Middle frontal gyrus (tissue), 1 donor: ENCODE measurements at regions not wholly inside any gene's neighbourhood (a gene's known extent, or its start where the extent isn't known, plus 50 kb on each side); places are given as distances from the start of the nearest gene placed in this dataset.

Experiments used
- DNase-seq: peaks from one replicate; pipeline ENCODE4 v3.0.0-alpha.2; 2015; ENCODE audit warnings: low spot score; ENCODE audit errors: extremely low spot score

- DNase-seq: no peak
Observed at GRCh38 chr4:117324851-117325491, 239.6 kb upstream of the TRAM1L1 start.

DNA sequence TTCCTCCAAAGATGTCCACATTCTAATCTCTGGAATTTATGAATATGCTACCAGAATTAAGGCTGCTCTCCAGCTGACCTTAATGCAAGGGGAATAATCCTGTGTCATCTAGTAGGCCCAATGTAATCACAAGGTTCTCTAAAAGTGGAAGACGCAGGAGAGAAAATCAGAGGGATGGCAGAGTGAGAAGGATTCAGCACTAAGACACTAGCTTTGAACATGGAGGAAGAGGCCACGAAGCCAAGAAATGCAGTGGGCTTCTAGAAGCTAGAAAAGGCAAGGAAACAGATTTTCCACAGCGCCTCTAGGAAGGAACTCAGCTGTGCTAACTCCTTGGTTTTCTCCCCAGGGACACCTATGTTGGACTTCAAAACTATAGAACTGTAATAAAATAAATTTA lies 240.7 kb upstream of the TRAM1L1 start:
- DNase-seq: no peak

GRCh38 chr4:117327491-117327890 lies 242.1 kb upstream of the TRAM1L1 start:
- DNase-seq: no peak

DNA sequence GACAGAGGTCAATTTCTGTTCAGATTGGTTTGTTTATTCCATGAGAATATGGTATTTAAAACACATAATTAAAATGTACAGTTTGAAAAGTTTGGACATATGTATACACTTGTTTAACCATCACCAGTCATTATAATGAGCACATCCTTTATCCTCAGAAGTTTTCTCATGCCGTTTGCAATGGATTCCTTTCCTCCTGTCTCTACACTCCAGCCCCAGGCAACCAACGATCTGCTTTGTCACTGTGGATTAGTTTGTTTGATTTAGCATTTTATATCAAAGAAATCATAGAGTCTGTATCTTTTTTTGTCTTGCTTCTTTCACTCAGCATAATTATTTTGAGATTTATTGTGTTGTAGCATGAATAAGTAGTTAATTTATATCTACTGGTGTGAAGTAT lies 243.0 kb upstream of the TRAM1L1 start:
- no peak for DNase-seq

DNA sequence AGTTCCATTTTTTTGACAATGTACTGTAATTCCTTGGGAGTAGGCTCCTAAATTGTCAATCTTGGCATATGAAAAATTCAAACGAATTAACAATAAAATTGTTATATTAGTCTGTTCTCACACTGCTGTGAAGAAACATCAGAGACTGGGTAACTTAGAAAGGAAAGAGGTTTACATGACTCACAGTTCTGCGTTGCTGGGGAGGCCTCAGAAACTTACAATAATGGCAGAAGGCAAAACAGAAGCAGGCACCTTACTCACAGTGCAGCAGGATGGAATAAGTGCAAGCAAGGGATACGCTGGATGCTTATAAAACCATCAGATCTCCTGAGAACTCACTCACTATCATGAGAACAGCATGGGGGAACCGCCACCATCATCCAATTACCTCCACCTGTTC lies 246.4 kb upstream of the TRAM1L1 start:
- no peak for DNase-seq

GRCh38 chr4:117334451-117335188 lies 249.2 kb upstream of the TRAM1L1 start:
- no peak for DNase-seq

DNA sequence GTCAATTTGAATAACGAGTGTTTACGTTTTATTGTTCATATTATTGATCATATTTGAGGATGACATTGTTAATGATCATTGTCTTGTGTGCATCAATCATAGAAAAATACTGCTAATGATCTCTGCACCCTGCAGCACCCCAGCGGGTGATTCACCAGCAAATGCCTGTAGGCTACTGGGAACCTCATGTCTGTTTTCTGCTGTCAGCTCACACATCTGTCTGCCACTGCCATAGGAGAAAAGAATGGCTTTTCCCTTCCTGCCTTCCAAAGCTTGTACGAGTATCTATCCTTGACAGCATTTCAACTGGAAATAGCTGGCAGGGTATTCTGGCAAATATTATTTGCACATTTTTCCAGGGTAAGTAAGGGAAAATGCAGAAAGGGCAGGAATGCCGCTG lies 272.1 kb upstream of the TRAM1L1 start:
- no peak for DNase-seq

DNA sequence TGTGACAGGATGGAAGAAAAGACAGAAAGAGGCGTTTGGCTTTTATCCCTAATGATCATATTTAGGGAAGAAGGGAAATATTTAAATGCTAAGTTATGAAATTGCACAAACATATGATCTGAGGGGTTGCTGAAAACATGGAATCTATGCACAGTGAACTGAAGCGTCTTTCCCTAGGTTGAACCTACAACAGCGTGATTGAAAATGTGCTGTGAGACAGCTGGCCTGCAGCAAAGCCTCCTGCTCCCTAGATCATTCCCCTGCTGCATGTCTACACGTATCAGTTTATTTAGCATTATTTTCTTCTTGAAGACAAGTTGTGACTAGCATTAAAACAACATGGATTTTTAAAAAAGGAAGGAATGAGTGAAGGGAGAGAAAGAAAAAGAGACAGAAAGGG lies 272.5 kb upstream of the TRAM1L1 start:
- DNase-seq: no peak

GRCh38 chr4:117370944-117371668 lies 285.7 kb upstream of the TRAM1L1 start:
- DNase-seq: no peak

GRCh38 chr4:117375101-117375500 lies 289.7 kb upstream of the TRAM1L1 start:
- DNase-seq: no peak

DNA sequence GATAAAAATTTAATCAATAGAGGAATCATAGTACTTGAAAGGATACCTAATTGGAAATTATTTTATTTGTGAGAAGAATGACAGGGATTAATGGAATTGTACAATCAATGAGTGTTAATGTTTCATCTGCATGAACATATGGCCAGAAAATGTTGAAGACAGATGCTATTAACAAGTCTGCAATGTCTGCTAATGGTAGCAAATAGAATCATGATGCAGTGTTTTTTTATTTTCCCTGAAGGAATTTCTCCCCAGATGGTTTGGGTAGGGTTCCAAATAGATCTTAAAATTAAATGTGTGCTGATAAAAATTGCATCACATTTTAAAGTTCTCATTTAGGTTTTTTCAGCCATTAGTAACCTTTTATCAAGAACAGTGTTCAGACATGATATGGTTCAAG lies 291.3 kb upstream of the TRAM1L1 start:
- DNase-seq: no peak

GRCh38 chr4:117378942-117379341 lies 293.6 kb upstream of the TRAM1L1 start:
- DNase-seq: no peak

DNA sequence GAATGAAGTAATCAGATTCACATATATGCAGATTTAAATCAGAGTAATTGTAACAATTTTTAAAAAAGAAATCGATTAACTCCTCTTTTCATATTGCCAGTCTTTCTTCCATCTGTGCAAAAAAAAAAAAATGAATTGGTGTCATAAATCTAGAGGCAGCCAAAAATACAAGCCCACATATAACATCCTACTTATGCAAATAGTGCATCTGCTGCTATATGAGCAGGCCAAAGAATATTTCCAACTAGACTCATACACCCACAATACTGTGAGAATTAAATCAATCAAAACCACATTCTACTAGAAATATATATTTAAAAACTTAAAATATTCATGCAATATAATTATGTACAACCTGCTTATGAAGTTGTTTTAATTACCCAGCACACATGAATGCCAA lies 298.1 kb upstream of the TRAM1L1 start:
- DNase-seq: no peak

DNA sequence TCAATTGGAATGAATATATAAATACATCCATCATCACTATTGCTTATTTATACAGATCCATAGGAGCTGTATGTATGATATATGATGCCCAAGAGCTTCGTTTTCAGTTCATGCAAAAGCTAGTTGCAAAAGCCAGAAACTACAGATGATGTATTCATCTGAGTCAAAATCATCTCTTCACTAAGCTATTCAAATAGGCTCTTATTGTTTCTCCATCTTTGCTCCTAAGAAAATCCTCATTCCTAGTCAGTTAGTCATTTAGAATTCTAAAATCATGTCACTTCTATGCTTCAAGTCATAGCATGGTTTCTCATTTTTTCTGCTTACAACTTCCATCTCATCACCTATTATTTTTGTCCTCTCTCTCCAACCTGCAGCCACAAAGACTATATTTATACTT lies 300.1 kb upstream of the TRAM1L1 start:
- DNase-seq: no peak

DNA sequence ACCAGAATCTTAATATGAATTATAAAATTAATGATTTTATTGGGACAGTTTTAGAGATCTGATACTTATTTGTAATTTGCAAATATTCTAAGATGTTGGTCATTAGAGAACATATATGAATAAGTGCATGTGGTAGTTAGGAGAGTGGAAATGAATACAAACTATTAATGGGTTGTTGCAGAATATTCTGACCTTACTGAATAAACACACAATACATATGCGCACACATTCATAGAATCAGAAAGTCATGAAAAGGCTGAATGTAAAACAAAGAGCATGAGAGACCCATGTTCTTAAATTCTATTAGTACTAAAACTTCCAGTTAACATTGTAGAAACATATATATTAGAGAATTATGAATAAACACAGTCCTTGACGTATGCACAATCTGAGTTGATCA lies 301.7 kb upstream of the TRAM1L1 start:
- no peak for DNase-seq

- no peak for DNase-seq
Observed at GRCh38 chr4:117400039-117400835, 314.9 kb upstream of the TRAM1L1 start.

DNA sequence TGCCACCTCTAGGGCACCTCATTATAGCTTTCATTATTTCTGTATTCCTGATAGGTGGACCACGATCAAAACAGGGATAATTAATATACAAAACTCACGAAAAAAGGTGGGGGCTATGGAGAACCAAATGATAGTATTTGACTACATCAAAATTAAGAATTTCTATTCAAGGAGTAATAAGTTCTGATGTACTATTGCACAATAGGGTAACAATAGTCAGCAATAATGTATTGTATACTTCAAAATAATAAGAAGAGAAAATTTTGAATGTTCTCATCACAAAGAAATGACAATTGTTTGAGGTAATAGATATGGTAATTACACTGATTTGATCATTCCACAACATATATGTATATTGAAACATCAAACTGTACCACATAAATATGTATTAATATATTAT lies 327.3 kb upstream of the TRAM1L1 start:
- DNase-seq: no peak

DNA sequence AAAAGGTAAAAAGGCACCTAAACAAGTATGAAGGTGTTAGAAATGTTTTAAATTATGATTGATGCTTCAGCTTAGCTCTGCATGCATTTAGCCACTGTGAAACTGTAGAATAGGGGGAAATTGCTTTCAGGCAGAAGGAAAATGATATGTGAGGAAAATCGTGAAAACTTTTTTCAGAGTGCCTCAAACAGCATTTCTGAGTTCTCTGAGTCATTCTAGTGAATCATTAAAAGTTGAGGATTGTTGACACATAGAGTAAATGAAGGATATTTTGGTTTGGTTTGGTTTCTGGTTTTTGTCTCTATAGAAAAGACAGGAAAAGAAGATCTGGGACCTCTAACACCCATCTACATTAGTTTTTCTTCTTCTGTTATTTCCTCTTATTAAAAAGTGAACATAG lies 332.5 kb upstream of the TRAM1L1 start:
- DNase-seq: no peak

- no peak for DNase-seq
Observed at GRCh38 chr4:117420948-117421347, 335.6 kb upstream of the TRAM1L1 start.

- DNase-seq: no peak
Observed at GRCh38 chr4:117421706-117422105, 336.3 kb upstream of the TRAM1L1 start.

DNA sequence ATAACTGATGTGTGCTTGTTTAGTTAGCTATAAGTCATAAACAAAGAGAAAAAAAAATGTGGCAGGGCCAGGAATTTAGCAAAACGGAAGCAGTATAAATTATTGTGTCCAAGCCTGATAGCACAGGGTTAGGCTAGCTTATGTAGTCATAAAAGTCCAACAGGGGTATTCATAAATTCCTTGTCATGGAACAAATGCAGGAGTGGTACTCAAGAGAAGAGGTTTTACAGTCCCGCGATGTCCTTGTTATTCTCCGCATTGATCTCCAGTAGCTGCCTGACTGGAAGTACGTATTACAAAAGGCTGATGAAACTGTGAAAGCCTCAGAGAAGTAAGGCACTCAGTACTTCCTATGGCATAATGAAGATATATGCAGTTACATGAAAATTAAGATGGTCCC lies 336.9 kb upstream of the TRAM1L1 start:
- DNase-seq: no peak

- no peak for DNase-seq
Observed at GRCh38 chr4:117425636-117426035, 340.3 kb upstream of the TRAM1L1 start.
